Anterior cingulate cortex (tissue), 58 donors: ENCODE measurements at regions not wholly inside any gene's neighbourhood (a gene's known extent, or its start where the extent isn't known, plus 50 kb on each side); places are given as distances from the start of the nearest gene placed in this dataset.
A peak's percentile ranks its signal among the peaks of the same experiment; 100 is the strongest.

Source experiments
- DNase-seq, 58 donors: peaks; one replicate each; lab custom pipeline; 2025; lab: John Stamatoyannopoulos, UW

GRCh38 chr2:75788154-75788553, 77.4 kb upstream of the GCFC2 start:
- DNase-seq = peak in 5 of 58 donors; percentile 2 to 30 (median 16)

GRCh38 chr2:75787532-75788132, 76.9 kb upstream of the GCFC2 start:
- DNase-seq = peak in 4 of 58 donors; percentile 2 to 55 (median 20)

GRCh38 chr2:75775311-75775823, 64.7 kb upstream of the GCFC2 start:
- DNase-seq = no peak

DNA sequence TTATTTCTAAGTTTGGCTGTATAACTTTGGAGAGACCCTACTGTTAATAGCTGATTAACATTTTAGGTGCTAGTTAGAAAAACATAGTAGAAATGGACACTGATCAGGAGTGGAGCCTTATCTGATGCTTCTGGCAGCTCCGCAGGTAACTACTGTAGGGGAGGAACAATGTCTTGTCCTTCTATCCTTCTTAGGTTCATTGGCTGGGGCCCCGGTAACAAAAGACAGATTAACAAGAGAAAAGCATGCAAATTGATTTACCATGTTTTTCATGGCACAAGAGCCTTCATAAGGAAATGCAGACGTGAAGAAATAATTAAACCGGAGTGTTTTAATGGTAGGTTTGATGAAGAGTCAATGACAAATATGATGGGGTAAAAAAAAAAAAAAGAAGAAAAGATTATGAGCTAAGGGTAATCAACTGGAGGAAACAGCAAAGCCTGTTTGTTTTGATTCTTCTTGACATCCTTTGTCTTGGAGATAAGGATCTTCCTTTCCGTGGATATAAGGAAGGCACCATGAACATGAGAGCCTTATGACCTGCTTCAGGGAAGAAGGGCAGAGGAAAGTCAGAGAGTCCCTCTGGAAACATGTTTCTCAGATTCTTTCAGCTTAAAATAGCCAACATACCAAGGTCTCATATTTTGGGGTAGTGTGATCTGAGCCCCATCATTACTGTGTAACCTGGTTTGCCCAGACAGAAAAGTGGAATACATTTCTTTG, 62.4 kb upstream of the GCFC2 start:
- DNase-seq = no peak

DNA sequence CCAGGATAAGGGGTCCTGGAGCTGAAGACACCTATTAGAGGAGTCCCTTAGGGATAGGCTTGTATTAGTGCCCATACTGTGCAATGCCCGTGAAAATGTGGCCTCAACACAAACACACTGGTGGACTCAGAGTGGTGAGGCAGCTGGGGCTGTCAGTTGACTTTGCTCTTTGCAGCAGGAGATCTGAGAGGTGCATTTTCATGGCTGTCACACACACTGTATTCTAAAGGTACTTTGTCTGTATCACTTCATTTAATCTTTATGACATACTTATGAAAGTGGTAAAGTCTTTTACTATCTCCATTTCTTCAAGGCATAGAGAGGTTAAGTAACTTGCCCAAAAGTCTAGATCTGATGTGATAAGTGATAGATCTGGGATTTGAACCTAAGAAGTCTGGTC, 55.1 kb upstream of the GCFC2 start:
- no peak for DNase-seq

DNA sequence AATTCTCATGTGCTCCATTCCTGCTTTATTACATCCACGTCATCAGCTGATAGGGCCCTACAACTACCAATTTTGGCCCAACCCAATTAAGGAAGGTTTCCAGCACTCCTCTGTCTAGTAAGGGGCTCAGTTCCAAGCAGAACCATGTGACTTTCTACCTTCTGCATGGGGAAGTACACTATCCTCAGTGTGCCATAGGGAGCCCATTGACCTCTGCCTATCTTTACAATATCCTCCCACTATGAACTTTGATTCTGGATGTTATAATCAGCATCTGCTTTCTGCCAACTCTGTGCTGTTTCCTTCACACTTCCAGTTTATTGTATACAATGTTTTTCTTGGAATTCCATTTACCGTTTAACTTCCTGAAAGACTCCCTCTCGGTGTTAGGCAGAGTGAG, 53.9 kb upstream of the GCFC2 start:
- DNase-seq = no peak
